Fibroblast of lung (primary cell): ENCODE measurements at regions not wholly inside any gene's neighbourhood (a gene's known extent, or its start where the extent isn't known, plus 50 kb on each side); places are given as distances from the start of the nearest gene placed in this dataset.

Experiments
- DNase-seq, 2 donors: peaks; one replicate each; pipeline versions ENCODE4 v3.0.0 to v3.0.0-alpha.2; 2010; ENCODE audit warnings: low read depth in 2 of 2
- H2AFZ ChIP-seq: 2 replicates; pipeline ENCODE4 v1.5.1; 2012; ENCODE audit warnings: low read length, control low read depth, inconsistent platforms
- H3K27ac ChIP-seq: 2 replicates; pipeline ENCODE4 v1.5.1; 2011; ENCODE audit warnings: low read length, control low read depth; ENCODE audit not compliant: insufficient read depth
- H3K27me3 ChIP-seq: 2 replicates; pipeline ENCODE4 v1.5.1; 2011; ENCODE audit warnings: mild to moderate bottlenecking, low read length; ENCODE audit not compliant: control insufficient read depth, insufficient read depth
- H3K36me3 ChIP-seq: 2 replicates; pipeline ENCODE4 v1.5.1; 2011; ENCODE audit warnings: low read length; ENCODE audit not compliant: control insufficient read depth, insufficient read depth
- H3K4me1 ChIP-seq: 2 replicates; pipeline ENCODE4 v1.5.1; 2011; ENCODE audit warnings: low read length; ENCODE audit not compliant: control insufficient read depth, insufficient read depth; ENCODE audit errors: extremely low read depth
- H3K4me2 ChIP-seq: 2 replicates; pipeline ENCODE4 v1.5.1; 2011; ENCODE audit warnings: low read length, control low read depth; ENCODE audit not compliant: insufficient read depth; ENCODE audit errors: extremely low read depth
- H3K4me3 ChIP-seq, 4 experiments: fragments of 200-600 bp in 1 of 4; sonication (generic) in 1 of 4; replicated peaks in 1 of 4; 2 replicates each; pipeline ENCODE4 v1.5.1; 2011 to 2016; ENCODE audit warnings: low read length in 4 of 4, low read depth in 3 of 4, mild to moderate bottlenecking in 3 of 4, control low read depth in 2 of 4, inconsistent platforms in 1 of 4, mixed read lengths in 1 of 4; ENCODE audit not compliant: insufficient read depth in 1 of 4; ENCODE audit errors: control extremely low read depth in 1 of 4
- H3K79me2 ChIP-seq: 2 replicates; pipeline ENCODE4 v1.5.1; 2012; ENCODE audit warnings: mild to moderate bottlenecking, low read length, inconsistent platforms; ENCODE audit not compliant: control insufficient read depth, insufficient read depth
- H3K9ac ChIP-seq: 2 replicates; pipeline ENCODE4 v1.5.1; 2011; ENCODE audit warnings: mild to moderate bottlenecking, low read length, control low read depth; ENCODE audit not compliant: insufficient read depth
- H3K9me3 ChIP-seq: 2 replicates; pipeline ENCODE4 v1.5.1; 2012; ENCODE audit warnings: low read depth, low read length; ENCODE audit not compliant: control insufficient read depth, insufficient read depth
- H4K20me1 ChIP-seq: 2 replicates; pipeline ENCODE4 v1.5.1; 2011; ENCODE audit warnings: low read length; ENCODE audit not compliant: control insufficient read depth, insufficient read depth; ENCODE audit errors: extremely low read depth
- CTCF ChIP-seq, 2 donors: IDR thresholded peaks in 1 of 2; conservative IDR thresholded peaks in 1 of 2; 1 replicate in 1 of 2; 2 replicates in 1 of 2; pipeline ENCODE4 v1.5.1; 2011 to 2012; ENCODE audit warnings: low read length in 2 of 2, control low read depth in 1 of 2, inconsistent platforms in 1 of 2, low read depth in 1 of 2, mild to moderate bottlenecking in 1 of 2
- EZH2 ChIP-seq: IDR thresholded peaks from 2 replicates; pipeline ENCODE4 v1.5.1; 2012; ENCODE audit warnings: low read length, control low read depth, mild to moderate bottlenecking; ENCODE audit errors: missing control alignments

- H3K9ac ChIP-seq, result no peak overlapping the region
- no peaks in the 10 kb centered on the region for H3K4me1 ChIP-seq
- H3K27ac ChIP-seq, result no peak overlapping the region
- H3K9me3 ChIP-seq, result no peaks in the 10 kb centered on the region
- no peaks in the 10 kb centered on the region for H4K20me1 ChIP-seq
- no peak overlapping the region for H3K4me3 ChIP-seq
- no peak overlapping the region for H2AFZ ChIP-seq
- H3K79me2 ChIP-seq, result no peaks in the 10 kb centered on the region
- no peak for TF ChIP-seq CTCF (conservative IDR thresholded peaks at IDR 0.05 in 1 of 2, IDR thresholded peaks at IDR 0.05 in 1 of 2; ENCODE audit: low read depth in 1 of 2, low read length in 2 of 2)
- no peak for TF ChIP-seq EZH2
- DNase-seq, result no peak
- no peaks in the 10 kb centered on the region for H3K27me3 ChIP-seq
- no peak overlapping the region for H3K4me2 ChIP-seq
- H3K36me3 ChIP-seq, result no peaks in the 10 kb centered on the region
Observed at GRCh38 chr11:60592601-60593000, 77.4 kb downstream of the MS4A13 start.

- no peak overlapping the region for H3K27ac ChIP-seq
- no peaks in the 10 kb centered on the region for H3K36me3 ChIP-seq
- TF ChIP-seq CTCF (conservative IDR thresholded peaks at IDR 0.05 in 1 of 2, IDR thresholded peaks at IDR 0.05 in 1 of 2; ENCODE audit: low read depth in 1 of 2, low read length in 2 of 2) (no peak), EZH2 (no peak)
- no peaks in the 10 kb centered on the region for H3K4me1 ChIP-seq
- no peaks in the 10 kb centered on the region for H3K27me3 ChIP-seq
- no peak overlapping the region for H2AFZ ChIP-seq
- H3K4me2 ChIP-seq, result no peak overlapping the region
- H3K9me3 ChIP-seq, result no peaks in the 10 kb centered on the region
- no peak overlapping the region for H3K9ac ChIP-seq
- no peak overlapping the region for H3K4me3 ChIP-seq
- no peak for DNase-seq
- H3K79me2 ChIP-seq, result no peaks in the 10 kb centered on the region
- H4K20me1 ChIP-seq, result no peaks in the 10 kb centered on the region
Observed at GRCh38 chr11:60594998-60595642, 79.9 kb downstream of the MS4A13 start.

- Histone ChIP-seq H2AFZ (no peak overlapping the region), H3K27me3 (no peaks in the 10 kb centered on the region), H3K4me1 (no peaks in the 10 kb centered on the region), H4K20me1 (no peaks in the 10 kb centered on the region), H3K79me2 (no peaks in the 10 kb centered on the region), H3K9ac (no peak overlapping the region), H3K27ac (no peak overlapping the region), H3K9me3 (no peaks in the 10 kb centered on the region), H3K36me3 (no peaks in the 10 kb centered on the region), H3K4me3 (no peak overlapping the region), H3K4me2 (no peak overlapping the region)
- TF ChIP-seq CTCF (conservative IDR thresholded peaks at IDR 0.05 in 1 of 2, IDR thresholded peaks at IDR 0.05 in 1 of 2; ENCODE audit: low read depth in 1 of 2, low read length in 2 of 2) (no peak), EZH2 (no peak)
- no peak for DNase-seq
Observed at GRCh38 chr11:60607483-60607882, 91.9 kb upstream of the MS4A8 start.
